ENCODE measurements at regions not wholly inside any gene's neighbourhood (a gene's known extent, or its start where the extent isn't known, plus 50 kb on each side); places are given as distances from the start of the nearest gene placed in this dataset.

DNA sequence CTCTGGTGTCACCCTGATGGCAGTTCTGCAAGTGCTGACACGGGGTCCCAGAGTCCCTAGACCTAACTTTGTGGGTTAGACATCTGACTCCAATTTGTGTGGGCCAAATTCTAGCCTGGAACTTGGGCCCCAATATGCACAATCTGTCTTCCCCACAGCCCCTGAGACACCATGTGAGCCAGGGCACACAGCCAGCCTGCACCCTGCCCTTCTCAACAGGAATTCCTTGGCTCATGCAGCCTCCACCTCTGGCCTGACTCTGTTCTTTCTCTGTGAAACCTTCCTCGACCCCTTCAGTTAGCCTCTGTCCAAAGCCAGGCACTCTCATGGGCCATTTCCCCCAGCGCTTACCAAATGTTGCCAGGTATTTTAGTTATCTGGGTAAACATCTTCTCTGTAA lies 59.1 kb upstream of the POU2AF1 start:
- no peak for FAIRE-seq
- Histone ChIP-seq H3K4me1 (ENCODE audit: control insufficient read depth in 2 of 3, insufficient read depth in 2 of 3, low read depth in 1 of 3, low read length in 3 of 3) (peaks cover 0 to 3% (median 0%) of the 10 kb centered on the region in 3 donors), H3K27me3 (ENCODE audit: control insufficient read depth, insufficient read depth, low read length) (no peaks in the 10 kb centered on the region), H3K9me3 (ENCODE audit: control insufficient read depth in 2 of 3, insufficient read depth in 1 of 3, low read length in 3 of 3) (no peaks in the 10 kb centered on the region), H3K9ac (ENCODE audit: low read length in 3 of 3) (no peak overlapping the region), H3K27ac (ENCODE audit: low read depth in 2 of 2, low read length in 2 of 2) (no peak overlapping the region), H3K4me3 (ENCODE audit: low read length in 3 of 3) (no peak overlapping the region), H3K36me3 (ENCODE audit: control insufficient read depth in 2 of 3, insufficient read depth in 3 of 3, low read length in 3 of 3) (no peaks in the 10 kb centered on the region)
- TF ChIP-seq CTCF (IDR thresholded peaks at IDR 0.05; ENCODE audit: borderline replicate concordance, extremely low read depth, insufficient read depth): no peak
- no peak for DNase-seq
- intact Hi-C loops (cut with DNase I): no loop called here

DNA sequence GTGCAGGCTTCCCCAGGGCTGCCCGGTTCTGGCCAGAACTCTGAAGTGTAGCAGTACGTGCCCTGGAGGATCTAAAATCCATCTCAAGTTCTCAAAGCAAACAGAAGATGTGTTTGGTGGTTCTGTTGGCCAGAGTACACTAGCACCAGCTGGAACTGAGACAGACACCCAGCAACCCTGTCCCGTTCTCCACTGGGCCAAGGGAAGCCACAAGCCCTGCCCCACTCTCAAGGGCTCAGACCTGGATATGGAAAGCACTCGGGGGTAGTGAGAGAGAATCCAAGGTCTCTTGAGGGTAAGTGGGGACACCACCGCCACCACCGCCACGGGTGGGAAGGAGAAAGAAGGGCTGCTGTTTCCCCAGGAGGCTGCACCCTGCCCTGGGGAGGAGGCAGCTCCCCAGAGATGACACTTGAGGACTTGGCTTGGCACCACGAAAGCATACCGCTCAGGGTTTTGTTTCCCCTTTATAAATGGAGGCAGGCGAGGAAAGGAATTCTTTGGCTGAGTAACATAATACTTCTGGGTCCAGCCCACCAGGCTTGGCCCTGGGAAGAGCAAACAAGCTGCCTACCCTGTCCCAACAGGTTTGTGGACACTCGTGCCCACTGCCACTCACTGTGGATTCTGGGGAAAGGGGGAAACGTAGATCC lies 56.1 kb upstream of the POU2AF1 start:
- intact Hi-C loops (cut with DNase I): no loop called here
- TF ChIP-seq CTCF (IDR thresholded peaks at IDR 0.05; ENCODE audit: borderline replicate concordance, extremely low read depth, insufficient read depth): no peak

DNA sequence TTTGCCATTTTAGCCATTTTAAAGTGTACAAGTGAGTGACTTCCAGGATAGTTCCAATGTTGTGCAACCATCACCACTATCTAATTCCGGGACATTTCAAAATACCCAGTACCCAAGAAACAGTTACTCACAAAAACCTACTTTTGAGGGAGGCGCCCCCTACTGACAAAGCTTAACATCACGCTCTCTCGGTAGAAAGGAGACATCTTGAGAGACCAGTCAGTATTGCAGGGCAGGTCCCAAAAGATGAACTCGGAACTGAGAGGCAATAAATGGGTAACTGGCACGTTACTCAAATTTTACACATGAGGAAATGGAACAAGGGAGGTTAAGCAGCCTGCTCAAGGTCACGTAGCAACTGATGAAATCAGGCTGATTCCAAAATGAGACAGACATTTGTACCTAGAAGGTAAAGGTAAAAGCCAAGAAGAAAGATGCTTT lies 50.0 kb upstream of the POU2AF1 start:
- Histone ChIP-seq H3K36me3 (ENCODE audit: control insufficient read depth in 2 of 3, insufficient read depth in 3 of 3, low read length in 3 of 3) (no peaks in the 10 kb centered on the region), H3K27me3 (ENCODE audit: control insufficient read depth, insufficient read depth, low read length) (no peaks in the 10 kb centered on the region), H3K27ac (ENCODE audit: low read depth in 2 of 2, low read length in 2 of 2) (no peak overlapping the region), H3K4me1 (ENCODE audit: control insufficient read depth in 2 of 3, insufficient read depth in 2 of 3, low read depth in 1 of 3, low read length in 3 of 3) (no peaks in the 10 kb centered on the region), H3K4me3 (ENCODE audit: low read length in 3 of 3) (no peak overlapping the region), H3K9me3 (ENCODE audit: control insufficient read depth in 2 of 3, insufficient read depth in 1 of 3, low read length in 3 of 3) (no peaks in the 10 kb centered on the region), H3K9ac (ENCODE audit: low read length in 3 of 3) (no peak overlapping the region)
- TF ChIP-seq CTCF (IDR thresholded peaks at IDR 0.05; ENCODE audit: borderline replicate concordance, extremely low read depth, insufficient read depth): peak; percentile 53
- FAIRE-seq: no peak
- DNase-seq: no peak
- intact Hi-C loops (cut with DNase I): no loop called here

More for the DNA sequence above, 56.1 kb upstream of the POU2AF1 start:
- DNase-seq (no peak), FAIRE-seq (no peak)
- Histone ChIP-seq H3K4me3 (ENCODE audit: low read length in 3 of 3) (no peak overlapping the region), H3K9ac (ENCODE audit: low read length in 3 of 3) (no peak overlapping the region), H3K4me1 (ENCODE audit: control insufficient read depth in 2 of 3, insufficient read depth in 2 of 3, low read depth in 1 of 3, low read length in 3 of 3) (no peaks in the 10 kb centered on the region), H3K27me3 (ENCODE audit: control insufficient read depth, insufficient read depth, low read length) (no peaks in the 10 kb centered on the region), H3K36me3 (ENCODE audit: control insufficient read depth in 2 of 3, insufficient read depth in 3 of 3, low read length in 3 of 3) (no peaks in the 10 kb centered on the region), H3K27ac (ENCODE audit: low read depth in 2 of 2, low read length in 2 of 2) (no peak overlapping the region), H3K9me3 (ENCODE audit: control insufficient read depth in 2 of 3, insufficient read depth in 1 of 3, low read length in 3 of 3) (no peaks in the 10 kb centered on the region)
